Panc1 (cell line): ENCODE measurements at regions not wholly inside any gene's neighbourhood (a gene's known extent, or its start where the extent isn't known, plus 50 kb on each side); places are given as distances from the start of the nearest gene placed in this dataset.

Experiments used
- CTCF ChIP-seq: fragments of 450-650 bp; IDR thresholded peaks from 2 replicates; pipeline ENCODE4 v1.5.1; 2017; ENCODE audit warnings: mild to moderate bottlenecking
- TF ChIP-seq, protein P1 (sequence below), 2 experiments: IDR thresholded peaks; 2 replicates each; pipeline ENCODE4 v1.6.1; 2011 to 2012; ENCODE audit warnings: low read depth in 2 of 2, control low read depth in 1 of 2, low read length in 1 of 2, mild to moderate bottlenecking in 1 of 2, moderate library complexity in 1 of 2; ENCODE audit not compliant: insufficient read depth in 1 of 2

GRCh38 chr13:40064154-40065097 lies 409.0 kb downstream of the COG6 start:
- TF ChIP-seq CTCF = no peak
- TF ChIP-seq, protein P1, sequence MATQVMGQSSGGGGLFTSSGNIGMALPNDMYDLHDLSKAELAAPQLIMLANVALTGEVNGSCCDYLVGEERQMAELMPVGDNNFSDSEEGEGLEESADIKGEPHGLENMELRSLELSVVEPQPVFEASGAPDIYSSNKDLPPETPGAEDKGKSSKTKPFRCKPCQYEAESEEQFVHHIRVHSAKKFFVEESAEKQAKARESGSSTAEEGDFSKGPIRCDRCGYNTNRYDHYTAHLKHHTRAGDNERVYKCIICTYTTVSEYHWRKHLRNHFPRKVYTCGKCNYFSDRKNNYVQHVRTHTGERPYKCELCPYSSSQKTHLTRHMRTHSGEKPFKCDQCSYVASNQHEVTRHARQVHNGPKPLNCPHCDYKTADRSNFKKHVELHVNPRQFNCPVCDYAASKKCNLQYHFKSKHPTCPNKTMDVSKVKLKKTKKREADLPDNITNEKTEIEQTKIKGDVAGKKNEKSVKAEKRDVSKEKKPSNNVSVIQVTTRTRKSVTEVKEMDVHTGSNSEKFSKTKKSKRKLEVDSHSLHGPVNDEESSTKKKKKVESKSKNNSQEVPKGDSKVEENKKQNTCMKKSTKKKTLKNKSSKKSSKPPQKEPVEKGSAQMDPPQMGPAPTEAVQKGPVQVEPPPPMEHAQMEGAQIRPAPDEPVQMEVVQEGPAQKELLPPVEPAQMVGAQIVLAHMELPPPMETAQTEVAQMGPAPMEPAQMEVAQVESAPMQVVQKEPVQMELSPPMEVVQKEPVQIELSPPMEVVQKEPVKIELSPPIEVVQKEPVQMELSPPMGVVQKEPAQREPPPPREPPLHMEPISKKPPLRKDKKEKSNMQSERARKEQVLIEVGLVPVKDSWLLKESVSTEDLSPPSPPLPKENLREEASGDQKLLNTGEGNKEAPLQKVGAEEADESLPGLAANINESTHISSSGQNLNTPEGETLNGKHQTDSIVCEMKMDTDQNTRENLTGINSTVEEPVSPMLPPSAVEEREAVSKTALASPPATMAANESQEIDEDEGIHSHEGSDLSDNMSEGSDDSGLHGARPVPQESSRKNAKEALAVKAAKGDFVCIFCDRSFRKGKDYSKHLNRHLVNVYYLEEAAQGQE (IDR thresholded peaks at IDR 0.05; ENCODE audit: insufficient read depth in 1 of 2, low read depth in 2 of 2, low read length in 1 of 2) = no peak
